Transverse colon (tissue), 3 donors: ENCODE measurements at regions not wholly inside any gene's neighbourhood (a gene's known extent, or its start where the extent isn't known, plus 50 kb on each side); places are given as distances from the start of the nearest gene placed in this dataset.

ENCODE experiments used
- CTCF ChIP-seq, 5 experiments: fragments of 200-600 bp in 3 of 5; fragments of 450-650 bp in 2 of 5; sonication (generic) in 3 of 5; IDR thresholded peaks; 1 replicate in 2 of 5; 2 replicates in 3 of 5; pipeline ENCODE4 v1.5.1; 2016 to 2017; ENCODE audit warnings: antibody characterized with exemption in 5 of 5, inconsistent platforms in 3 of 5, mild to moderate bottlenecking in 2 of 5, moderate library complexity in 1 of 5
- EP300 ChIP-seq: sonication (generic); formaldehyde crosslinking; IDR thresholded peaks from one replicate; pipeline ENCODE4 v1.6.1; 2017; ENCODE audit warnings: antibody characterized with exemption, low read depth
- POLR2A ChIP-seq: fragments of 450-650 bp; IDR thresholded peaks from one replicate; pipeline ENCODE4 v1.6.1; 2016; ENCODE audit warnings: antibody characterized with exemption, mild to moderate bottlenecking, moderate library complexity

- no peak for TF ChIP-seq CTCF (IDR thresholded peaks at IDR 0.05)
- TF ChIP-seq POLR2A: no peak
- TF ChIP-seq EP300: no peak
Measured at GRCh38 chr13:107736170-107736569, 479.2 kb downstream of the LIG4 start.
